Activated T-helper 1 cell treated with anti-CD3 and anti-CD28 coated beads, Interleukin-2, amount 50 U/mL, for 16 hours (primary cell): ENCODE measurements at regions not wholly inside any gene's neighbourhood (a gene's known extent, or its start where the extent isn't known, plus 50 kb on each side); places are given as distances from the start of the nearest gene placed in this dataset.

Experiments
- DNase-seq, 2 donors: peaks; one replicate each; pipeline ENCODE4 v3.0.0-alpha.2; 2020; ENCODE audit warnings: low read depth in 1 of 2, low spot score in 1 of 2

GRCh38 chr13:70908795-70909194, 800.5 kb upstream of the KLHL1 start:
- no peak for DNase-seq

- no peak for DNase-seq
These were observed 796.8 kb upstream of the KLHL1 start for GRCh38 chr13:70905035-70905434.

- no peak for DNase-seq
These were observed 787.9 kb upstream of the KLHL1 start for GRCh38 chr13:70896136-70896535.

- no peak for DNase-seq
These were observed 787.3 kb upstream of the KLHL1 start for GRCh38 chr13:70895599-70895998.

GRCh38 chr13:70894258-70894657, 786.0 kb upstream of the KLHL1 start:
- no peak for DNase-seq

- no peak for DNase-seq
These were observed 785.6 kb upstream of the KLHL1 start for GRCh38 chr13:70893832-70894231.

GRCh38 chr13:70890289-70890688, 782.0 kb upstream of the KLHL1 start:
- DNase-seq: no peak

GRCh38 chr13:70889163-70889562, 780.9 kb upstream of the KLHL1 start:
- no peak for DNase-seq

GRCh38 chr13:70884196-70884595, 775.9 kb upstream of the KLHL1 start:
- DNase-seq: no peak

- no peak for DNase-seq
These were observed 766.4 kb upstream of the KLHL1 start for GRCh38 chr13:70874636-70875035.

- no peak for DNase-seq
These were observed 756.5 kb upstream of the KLHL1 start for GRCh38 chr13:70864731-70865130.

- DNase-seq: no peak
These were observed 748.5 kb upstream of the KLHL1 start for GRCh38 chr13:70856711-70857110.

GRCh38 chr13:70856025-70856424, 747.8 kb upstream of the KLHL1 start:
- DNase-seq: no peak

GRCh38 chr13:70849222-70849621, 741.0 kb upstream of the KLHL1 start:
- DNase-seq: no peak

- no peak for DNase-seq
These were observed 736.3 kb upstream of the KLHL1 start for GRCh38 chr13:70844391-70845108.

GRCh38 chr13:70842062-70842644, 733.9 kb upstream of the KLHL1 start:
- DNase-seq: no peak

- no peak for DNase-seq
These were observed 733.2 kb upstream of the KLHL1 start for GRCh38 chr13:70841240-70842061.

- DNase-seq: no peak
These were observed 727.1 kb upstream of the KLHL1 start for GRCh38 chr13:70835371-70835770.

GRCh38 chr13:70829748-70830147, 721.5 kb upstream of the KLHL1 start:
- DNase-seq: no peak

- no peak for DNase-seq
These were observed 709.3 kb upstream of the KLHL1 start for GRCh38 chr13:70817576-70817975.

- no peak for DNase-seq
These were observed 708.6 kb upstream of the KLHL1 start for GRCh38 chr13:70816853-70817252.

- DNase-seq: no peak
These were observed 706.4 kb upstream of the KLHL1 start for GRCh38 chr13:70814684-70815083.
